ENCODE measurements at regions not wholly inside any gene's neighbourhood (a gene's known extent, or its start where the extent isn't known, plus 50 kb on each side); places are given as distances from the start of the nearest gene placed in this dataset.

GRCh38 chr7:155889636-155890511, 77.6 kb upstream of the SHH start:
- no peak for TF ChIP-seq EZH2 (IDR thresholded peaks at IDR 0.05; ENCODE audit: borderline replicate concordance, low read depth, low read length, severe bottlenecking)
- no peak for TF ChIP-seq MYC (IDR thresholded peaks at IDR 0.05; ENCODE audit: low read depth, low read length)
- TF ChIP-seq CTCF (IDR thresholded peaks at IDR 0.05; ENCODE audit: extremely low read depth in 1 of 2, insufficient read depth in 1 of 2, low read depth in 1 of 2, low read length in 2 of 2): no peak
- no peak for TF ChIP-seq POLR2A (IDR thresholded peaks at IDR 0.05; ENCODE audit: low read depth, low read length)
- no peak for TF ChIP-seq JUN (IDR thresholded peaks at IDR 0.05; ENCODE audit: borderline replicate concordance, insufficient read depth, insufficient read length, low read depth)
- no peak for TF ChIP-seq POLR2AphosphoS5 (IDR thresholded peaks at IDR 0.05; ENCODE audit: insufficient read depth, low read depth, low read length)
- TF ChIP-seq, protein P1, sequence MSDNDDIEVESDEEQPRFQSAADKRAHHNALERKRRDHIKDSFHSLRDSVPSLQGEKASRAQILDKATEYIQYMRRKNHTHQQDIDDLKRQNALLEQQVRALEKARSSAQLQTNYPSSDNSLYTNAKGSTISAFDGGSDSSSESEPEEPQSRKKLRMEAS (IDR thresholded peaks at IDR 0.05; ENCODE audit: insufficient read depth, insufficient read length): no peak
- no peak for TF ChIP-seq GATA2 (IDR thresholded peaks at IDR 0.05; ENCODE audit: insufficient read depth, insufficient read length, low read depth, low read length)
- TF ChIP-seq FOS (IDR thresholded peaks at IDR 0.05; ENCODE audit: borderline replicate concordance, insufficient read depth, low read length): no peak
